ENCODE measurements at regions not wholly inside any gene's neighbourhood (a gene's known extent, or its start where the extent isn't known, plus 50 kb on each side); places are given as distances from the start of the nearest gene placed in this dataset.

DNA sequence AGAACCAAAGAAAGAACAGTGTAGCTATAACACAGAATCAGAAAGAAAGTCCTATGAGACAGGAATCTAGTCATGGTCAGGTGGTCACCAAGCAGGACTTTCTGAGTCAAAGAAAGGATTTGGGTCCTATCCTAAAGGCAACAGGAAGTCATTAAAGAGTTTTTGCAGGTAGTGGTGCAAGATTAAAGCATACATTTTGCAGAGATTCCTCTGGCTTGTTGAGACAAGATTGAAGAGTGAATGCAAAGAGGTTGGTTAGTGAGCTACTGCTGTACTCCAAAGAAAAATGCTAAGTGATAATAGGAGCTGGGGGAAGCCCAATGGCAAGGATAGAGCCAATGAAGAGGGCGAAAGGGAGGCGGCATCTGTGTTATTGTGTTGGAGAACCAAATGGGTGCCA, 300.5 kb upstream of the KIF2A start:
- Histone ChIP-seq H3K27ac (ENCODE audit: low read depth in 1 of 3, low read length in 2 of 3) (no peak overlapping the region), H3K9me3 (ENCODE audit: control insufficient read depth in 2 of 2, insufficient read depth in 1 of 2, low read depth in 1 of 2, low read length in 1 of 2) (no peaks in the 10 kb centered on the region), H3K4me3 (ENCODE audit: low read depth in 1 of 3, low read length in 3 of 3) (no peak overlapping the region), H3K4me1 (ENCODE audit: control insufficient read depth in 3 of 3, insufficient read depth in 2 of 3, low read depth in 1 of 3, low read length in 2 of 3) (no peaks in the 10 kb centered on the region), H3K27me3 (ENCODE audit: control insufficient read depth in 3 of 3, insufficient read depth in 3 of 3, low read length in 3 of 3) (no peaks in the 10 kb centered on the region), H3K36me3 (ENCODE audit: control insufficient read depth in 3 of 3, insufficient read depth in 2 of 3, low read depth in 1 of 3, low read length in 3 of 3) (no peaks in the 10 kb centered on the region)
- WGBS, 3 donors = 94 to 98% (median 94%) methylated on average over 2 of the region's 2 CpGs
- DNase-seq (no peak), FAIRE-seq (no peak)

DNA sequence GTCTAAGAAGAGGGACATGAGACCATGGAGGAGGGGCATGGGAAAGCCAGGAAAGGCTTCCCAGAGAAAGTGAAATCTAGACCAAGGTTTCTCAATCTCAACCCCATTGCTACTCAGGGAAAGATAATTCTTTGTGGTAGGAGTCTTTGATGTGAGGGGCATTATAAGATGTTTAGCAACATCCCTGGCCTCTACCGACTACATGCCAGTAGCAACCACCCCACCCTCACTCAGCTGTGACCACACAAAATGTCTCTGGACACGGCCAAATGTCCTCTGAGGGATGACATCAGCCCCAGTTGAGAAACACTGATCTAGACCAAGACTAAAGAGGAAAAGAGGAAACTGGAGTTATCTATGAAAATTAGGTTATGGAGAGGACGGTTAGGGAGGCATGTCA, 298.5 kb upstream of the KIF2A start:
- WGBS, 3 donors = 75 to 81% (median 80%) methylated on average over 3 of the region's 3 CpGs
- DNase-seq (no peak), FAIRE-seq (no peak)
- Histone ChIP-seq H3K36me3 (ENCODE audit: control insufficient read depth in 3 of 3, insufficient read depth in 2 of 3, low read depth in 1 of 3, low read length in 3 of 3) (no peaks in the 10 kb centered on the region), H3K4me1 (ENCODE audit: control insufficient read depth in 3 of 3, insufficient read depth in 2 of 3, low read depth in 1 of 3, low read length in 2 of 3) (no peaks in the 10 kb centered on the region), H3K4me3 (ENCODE audit: low read depth in 1 of 3, low read length in 3 of 3) (no peak overlapping the region), H3K27me3 (ENCODE audit: control insufficient read depth in 3 of 3, insufficient read depth in 3 of 3, low read length in 3 of 3) (peaks cover 0 to 2% (median 0%) of the 10 kb centered on the region in 3 donors), H3K9me3 (ENCODE audit: control insufficient read depth in 2 of 2, insufficient read depth in 1 of 2, low read depth in 1 of 2, low read length in 1 of 2) (no peaks in the 10 kb centered on the region), H3K27ac (ENCODE audit: low read depth in 1 of 3, low read length in 2 of 3) (no peak overlapping the region)

DNA sequence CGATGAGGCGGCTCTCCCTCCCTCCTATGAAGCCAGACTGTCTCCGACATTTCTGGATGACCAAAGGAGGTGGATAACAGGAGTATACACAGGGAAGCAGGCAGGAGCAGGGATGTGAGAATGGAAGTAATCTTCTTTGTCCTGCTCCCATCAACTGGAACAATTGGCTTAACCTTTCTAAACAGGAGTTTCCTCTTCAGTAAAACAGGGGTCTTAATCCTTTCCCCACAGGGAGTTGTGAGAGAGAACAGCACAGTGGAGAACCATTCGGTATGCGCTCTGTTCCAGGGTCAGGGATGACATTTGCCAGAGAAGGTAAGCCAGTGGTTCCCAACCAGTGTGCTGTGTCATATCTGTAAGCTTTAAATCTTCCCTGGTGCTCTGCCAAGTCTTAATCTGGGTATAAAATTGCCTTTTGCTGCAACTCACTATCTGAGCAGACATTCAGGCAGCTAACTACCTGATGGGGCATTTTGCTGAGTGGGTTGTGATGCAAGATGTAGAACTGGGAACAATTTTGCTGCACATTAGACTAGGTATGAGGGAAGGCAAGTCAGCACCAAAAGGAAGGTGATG, 294.8 kb upstream of the KIF2A start:
- Histone ChIP-seq H3K4me1 (ENCODE audit: control insufficient read depth in 3 of 3, insufficient read depth in 2 of 3, low read depth in 1 of 3, low read length in 2 of 3) (no peaks in the 10 kb centered on the region), H3K36me3 (ENCODE audit: control insufficient read depth in 3 of 3, insufficient read depth in 2 of 3, low read depth in 1 of 3, low read length in 3 of 3) (no peaks in the 10 kb centered on the region), H3K4me3 (ENCODE audit: low read depth in 1 of 3, low read length in 3 of 3) (no peak overlapping the region), H3K27ac (ENCODE audit: low read depth in 1 of 3, low read length in 2 of 3) (no peak overlapping the region), H3K9me3 (ENCODE audit: control insufficient read depth in 2 of 2, insufficient read depth in 1 of 2, low read depth in 1 of 2, low read length in 1 of 2) (no peaks in the 10 kb centered on the region), H3K27me3 (ENCODE audit: control insufficient read depth in 3 of 3, insufficient read depth in 3 of 3, low read length in 3 of 3) (peaks cover 0 to 2% (median 0%) of the 10 kb centered on the region in 3 donors)
- no peak for DNase-seq
- WGBS, 3 donors = 73 to 82% (median 78%) methylated on average over 5 of the region's 5 CpGs
- FAIRE-seq = no peak

DNA sequence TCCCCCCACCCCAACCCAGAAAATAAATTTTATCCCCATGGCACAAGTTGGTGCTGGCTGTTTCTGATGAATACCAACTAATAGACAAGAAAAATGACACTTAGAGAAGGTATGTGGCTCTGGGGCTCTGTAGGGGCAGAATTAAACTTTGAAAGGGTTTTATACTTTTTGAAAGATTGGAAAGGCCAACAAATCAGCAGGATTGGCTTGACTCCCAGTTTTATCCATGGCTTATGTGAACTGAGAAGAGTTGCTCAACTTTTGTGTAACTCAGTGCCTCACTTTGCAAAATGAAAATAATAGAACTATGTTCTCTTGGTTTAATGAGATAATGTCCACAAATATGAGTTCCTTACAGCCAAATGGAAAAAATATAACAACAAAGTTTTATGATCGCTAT, 288.9 kb upstream of the KIF2A start:
- H3K27ac ChIP-seq (ENCODE audit: low read depth in 1 of 3, low read length in 2 of 3) = no peak overlapping the region
- DNase-seq (no peak), FAIRE-seq (no peak)
- peaks cover 0 to under 1% (median 0%) of the 10 kb centered on the region in 3 donors for H3K27me3 ChIP-seq (ENCODE audit: control insufficient read depth in 3 of 3, insufficient read depth in 3 of 3, low read length in 3 of 3)
- H3K4me3 ChIP-seq (ENCODE audit: low read depth in 1 of 3, low read length in 3 of 3) = no peak overlapping the region
- no peaks in the 10 kb centered on the region for H3K36me3 ChIP-seq (ENCODE audit: control insufficient read depth in 3 of 3, insufficient read depth in 2 of 3, low read depth in 1 of 3, low read length in 3 of 3)
- WGBS, 3 donors = 89 to 94% (median 90%) methylated on average over 1 of the region's 1 CpG
- no peaks in the 10 kb centered on the region for H3K4me1 ChIP-seq (ENCODE audit: control insufficient read depth in 3 of 3, insufficient read depth in 2 of 3, low read depth in 1 of 3, low read length in 2 of 3)
- no peaks in the 10 kb centered on the region for H3K9me3 ChIP-seq (ENCODE audit: control insufficient read depth in 2 of 2, insufficient read depth in 1 of 2, low read depth in 1 of 2, low read length in 1 of 2)

DNA sequence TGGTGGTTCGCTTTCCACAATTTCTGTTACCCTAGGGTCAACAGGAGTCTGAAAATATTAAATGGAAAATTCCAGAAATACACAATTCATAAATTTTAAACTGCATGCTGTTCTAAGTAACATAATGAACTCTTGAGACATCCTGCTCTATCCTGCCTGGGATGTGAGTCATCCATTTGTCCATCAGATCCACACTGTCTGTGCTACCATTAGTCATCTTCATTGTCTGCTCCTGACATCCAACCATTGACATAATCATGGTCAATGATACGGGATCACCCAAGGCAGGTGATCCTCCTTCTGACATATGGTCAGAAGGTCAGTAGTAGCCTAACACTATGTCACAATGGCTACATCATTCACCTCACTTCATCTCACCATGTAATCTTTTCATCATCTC, 276.7 kb upstream of the KIF2A start:
- Histone ChIP-seq H3K9me3 (ENCODE audit: control insufficient read depth in 2 of 2, insufficient read depth in 1 of 2, low read depth in 1 of 2, low read length in 1 of 2) (no peaks in the 10 kb centered on the region), H3K4me1 (ENCODE audit: control insufficient read depth in 3 of 3, insufficient read depth in 2 of 3, low read depth in 1 of 3, low read length in 2 of 3) (no peaks in the 10 kb centered on the region), H3K27ac (ENCODE audit: low read depth in 1 of 3, low read length in 2 of 3) (no peak overlapping the region), H3K36me3 (ENCODE audit: control insufficient read depth in 3 of 3, insufficient read depth in 2 of 3, low read depth in 1 of 3, low read length in 3 of 3) (no peaks in the 10 kb centered on the region), H3K4me3 (ENCODE audit: low read depth in 1 of 3, low read length in 3 of 3) (no peak overlapping the region), H3K27me3 (ENCODE audit: control insufficient read depth in 3 of 3, insufficient read depth in 3 of 3, low read length in 3 of 3) (no peaks in the 10 kb centered on the region)
- no peak for FAIRE-seq
- DNase-seq = no peak
- 77 to 84% (median 78%) methylated on average over 2 of the region's 2 CpGs for WGBS, 3 donors

DNA sequence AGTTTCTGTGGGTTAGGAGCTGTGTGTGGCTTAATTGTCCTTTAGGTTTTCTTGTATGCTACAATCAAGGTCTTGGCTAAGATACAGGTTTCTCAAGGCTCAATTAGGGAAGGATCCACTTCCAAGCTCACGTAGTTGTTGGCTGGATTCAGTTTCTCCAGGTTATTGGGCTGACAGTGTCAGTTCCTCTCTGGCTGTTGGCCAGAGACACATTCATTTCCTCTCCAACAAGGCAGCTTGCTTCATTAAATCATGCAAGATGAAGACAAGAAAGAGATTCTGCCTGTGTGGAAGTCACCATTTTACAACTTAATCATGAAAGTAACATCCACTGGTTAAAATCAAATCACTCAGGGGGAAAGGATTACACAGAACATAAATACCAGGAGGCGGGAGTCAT, 275.7 kb upstream of the KIF2A start:
- no peaks in the 10 kb centered on the region for H3K36me3 ChIP-seq (ENCODE audit: control insufficient read depth in 3 of 3, insufficient read depth in 2 of 3, low read depth in 1 of 3, low read length in 3 of 3)
- no peaks in the 10 kb centered on the region for H3K27me3 ChIP-seq (ENCODE audit: control insufficient read depth in 3 of 3, insufficient read depth in 3 of 3, low read length in 3 of 3)
- no peaks in the 10 kb centered on the region for H3K9me3 ChIP-seq (ENCODE audit: control insufficient read depth in 2 of 2, insufficient read depth in 1 of 2, low read depth in 1 of 2, low read length in 1 of 2)
- H3K4me3 ChIP-seq (ENCODE audit: low read depth in 1 of 3, low read length in 3 of 3) = no peak overlapping the region
- DNase-seq (no peak), FAIRE-seq (no peak)
- WGBS, 3 donors = 56 to 66% (median 60%) methylated on average over 2 of the region's 2 CpGs
- no peaks in the 10 kb centered on the region for H3K4me1 ChIP-seq (ENCODE audit: control insufficient read depth in 3 of 3, insufficient read depth in 2 of 3, low read depth in 1 of 3, low read length in 2 of 3)
- no peak overlapping the region for H3K27ac ChIP-seq (ENCODE audit: low read depth in 1 of 3, low read length in 2 of 3)

DNA sequence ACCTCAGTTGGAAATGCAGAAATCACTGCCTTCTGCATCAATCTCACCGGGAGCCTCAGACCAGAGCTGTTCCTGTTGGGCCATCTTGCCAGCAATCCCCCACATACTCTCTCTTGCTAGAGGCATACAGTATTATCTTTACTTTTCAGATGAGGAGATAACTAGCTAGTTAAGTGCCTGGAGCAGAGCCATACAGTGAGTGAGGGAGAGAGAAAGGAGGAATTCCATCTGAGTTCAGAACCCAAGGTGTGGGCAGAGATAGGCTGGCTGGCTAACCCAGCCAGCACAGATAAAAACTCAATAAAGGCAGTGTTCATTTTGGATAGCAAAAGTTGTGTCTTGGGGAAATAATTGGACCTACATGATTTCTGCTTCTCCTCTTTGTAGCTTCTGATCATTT, 268.0 kb upstream of the KIF2A start:
- no peak overlapping the region for H3K27ac ChIP-seq (ENCODE audit: low read depth in 1 of 3, low read length in 2 of 3)
- H3K4me1 ChIP-seq (ENCODE audit: control insufficient read depth in 3 of 3, insufficient read depth in 2 of 3, low read depth in 1 of 3, low read length in 2 of 3) = no peaks in the 10 kb centered on the region
- H3K27me3 ChIP-seq (ENCODE audit: control insufficient read depth in 3 of 3, insufficient read depth in 3 of 3, low read length in 3 of 3) = peaks cover 0 to 2% (median 0%) of the 10 kb centered on the region in 3 donors
- WGBS, 3 donors = 64 to 89% (median 82%) methylated on average over 1 of the region's 1 CpG
- H3K9me3 ChIP-seq (ENCODE audit: control insufficient read depth in 2 of 2, insufficient read depth in 1 of 2, low read depth in 1 of 2, low read length in 1 of 2) = no peaks in the 10 kb centered on the region
- no peaks in the 10 kb centered on the region for H3K36me3 ChIP-seq (ENCODE audit: control insufficient read depth in 3 of 3, insufficient read depth in 2 of 3, low read depth in 1 of 3, low read length in 3 of 3)
- FAIRE-seq (no peak), DNase-seq (no peak)
- H3K4me3 ChIP-seq (ENCODE audit: low read depth in 1 of 3, low read length in 3 of 3) = no peak overlapping the region

DNA sequence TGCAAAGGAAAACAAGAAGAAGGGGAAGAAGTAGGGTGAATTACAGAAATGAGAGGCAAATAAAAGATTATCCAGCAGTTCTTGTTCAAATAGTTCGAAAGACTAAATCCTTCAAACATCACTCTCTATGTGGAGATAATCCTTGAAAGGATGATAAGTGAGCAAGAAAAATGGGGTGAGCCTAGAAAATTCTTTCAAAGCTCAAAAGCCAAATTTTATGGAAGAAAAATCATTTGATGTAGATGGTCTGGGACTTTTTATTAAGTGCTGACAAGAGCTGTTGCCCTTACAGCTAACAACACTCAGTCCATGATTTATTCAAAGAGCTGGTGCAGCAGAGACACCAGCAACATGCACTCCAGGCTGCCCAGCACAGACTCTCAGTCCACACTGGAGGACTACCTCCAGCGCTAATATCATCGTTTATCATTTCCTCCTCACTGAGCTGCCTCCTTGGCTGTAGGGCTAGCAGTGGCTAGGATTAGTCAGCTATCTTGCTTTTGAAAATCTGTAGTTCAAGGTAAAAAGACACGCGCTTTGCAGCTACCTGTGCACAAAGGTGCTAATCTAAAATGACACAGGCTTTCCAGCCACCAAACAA, 264.8 kb upstream of the KIF2A start:
- no peak for FAIRE-seq

DNA sequence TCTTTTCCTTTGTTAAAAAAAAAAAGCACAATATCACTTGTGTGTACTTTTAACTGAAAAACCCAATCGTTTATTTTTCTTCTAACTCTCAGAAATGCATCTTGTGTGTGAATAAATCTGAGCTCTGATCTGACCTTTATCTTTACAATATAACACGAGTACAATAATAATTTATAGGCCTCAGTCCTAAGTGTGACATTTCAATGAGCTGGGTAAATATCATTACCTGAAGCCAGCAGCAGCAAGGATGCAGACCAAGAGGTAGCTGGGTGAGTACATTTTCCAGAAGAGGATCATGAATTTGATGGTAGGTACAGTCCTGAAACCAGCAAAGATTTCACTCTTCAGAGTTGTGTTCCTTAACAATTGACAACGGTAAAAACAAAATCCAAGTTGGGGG, 264.0 kb upstream of the KIF2A start:
- no peaks in the 10 kb centered on the region for H3K4me1 ChIP-seq (ENCODE audit: control insufficient read depth in 3 of 3, insufficient read depth in 2 of 3, low read depth in 1 of 3, low read length in 2 of 3)
- DNase-seq (no peak), FAIRE-seq (no peak)
- H3K27ac ChIP-seq (ENCODE audit: low read depth in 1 of 3, low read length in 2 of 3) = no peak overlapping the region
- H3K36me3 ChIP-seq (ENCODE audit: control insufficient read depth in 3 of 3, insufficient read depth in 2 of 3, low read depth in 1 of 3, low read length in 3 of 3) = no peaks in the 10 kb centered on the region
- H3K4me3 ChIP-seq (ENCODE audit: low read depth in 1 of 3, low read length in 3 of 3) = no peak overlapping the region
- WGBS, 3 donors = 27 to 48% (median 39%) methylated on average over 3 of the region's 3 CpGs
- H3K9me3 ChIP-seq (ENCODE audit: control insufficient read depth in 2 of 2, insufficient read depth in 1 of 2, low read depth in 1 of 2, low read length in 1 of 2) = no peaks in the 10 kb centered on the region
- peaks cover 0 to 2% (median 0%) of the 10 kb centered on the region in 3 donors for H3K27me3 ChIP-seq (ENCODE audit: control insufficient read depth in 3 of 3, insufficient read depth in 3 of 3, low read length in 3 of 3)

More for the DNA sequence above, 264.8 kb upstream of the KIF2A start:
- no peaks in the 10 kb centered on the region for H3K4me1 ChIP-seq (ENCODE audit: control insufficient read depth in 3 of 3, insufficient read depth in 2 of 3, low read depth in 1 of 3, low read length in 2 of 3)
- no peaks in the 10 kb centered on the region for H3K36me3 ChIP-seq (ENCODE audit: control insufficient read depth in 3 of 3, insufficient read depth in 2 of 3, low read depth in 1 of 3, low read length in 3 of 3)
- no peak overlapping the region for H3K4me3 ChIP-seq (ENCODE audit: low read depth in 1 of 3, low read length in 3 of 3)
- no peaks in the 10 kb centered on the region for H3K9me3 ChIP-seq (ENCODE audit: control insufficient read depth in 2 of 2, insufficient read depth in 1 of 2, low read depth in 1 of 2, low read length in 1 of 2)
- no peak overlapping the region for H3K27ac ChIP-seq (ENCODE audit: low read depth in 1 of 3, low read length in 2 of 3)
- 67 to 81% (median 78%) methylated on average over 5 of the region's 5 CpGs for WGBS, 3 donors
- H3K27me3 ChIP-seq (ENCODE audit: control insufficient read depth in 3 of 3, insufficient read depth in 3 of 3, low read length in 3 of 3) = peaks cover 0 to 2% (median 0%) of the 10 kb centered on the region in 3 donors
- DNase-seq = peak in 1 of 2 donors; percentile 4

Measured in small intestine (tissue), 7 donors.